Calu3 (cell line): ENCODE measurements at regions not wholly inside any gene's neighbourhood (a gene's known extent, or its start where the extent isn't known, plus 50 kb on each side); places are given as distances from the start of the nearest gene placed in this dataset.

Experiments used
- BruUV-seq: library from RNA; stranded (reverse); fragments of 400-500 nt; replicated peaks from 2 replicates; lab custom pipeline; 2021; lab: Mats Ljungman, UMichigan
- CTCF ChIA-PET: fragments of 300-600 bp; sonication (Branson Sonifier 250); formaldehyde crosslinking; loops from one replicate; lab custom pipeline; 2022; ENCODE audit warnings: antibody characterized with exemption; lab: Charles Lee
- DNase-seq: peaks from one replicate; pipeline ENCODE4 v3.0.0; 2022
- H3K27ac Mint-ChIP-seq: one replicate; pipeline ENCODE4 v1.8.0; 2022; ENCODE audit warnings: mixed read lengths; ENCODE audit not compliant: unreplicated experiment
- H3K27me3 Mint-ChIP-seq: one replicate; pipeline ENCODE4 v1.8.0; 2022; ENCODE audit warnings: mixed read lengths; ENCODE audit not compliant: unreplicated experiment
- H3K36me3 Mint-ChIP-seq: one replicate; pipeline ENCODE4 v1.8.0; 2022; ENCODE audit warnings: mild to moderate bottlenecking, moderate library complexity, mixed read lengths; ENCODE audit not compliant: insufficient read depth, unreplicated experiment
- H3K4me1 Mint-ChIP-seq: one replicate; pipeline ENCODE4 v1.8.0; 2022; ENCODE audit warnings: mild to moderate bottlenecking, low read depth, mixed read lengths; ENCODE audit not compliant: unreplicated experiment
- H3K4me3 Mint-ChIP-seq: one replicate; pipeline ENCODE4 v1.8.0; 2022; ENCODE audit warnings: mild to moderate bottlenecking, low read depth, moderate library complexity, mixed read lengths; ENCODE audit not compliant: unreplicated experiment
- H3K9me3 Mint-ChIP-seq: one replicate; pipeline ENCODE4 v1.8.0; 2022; ENCODE audit warnings: low read depth, mixed read lengths; ENCODE audit not compliant: unreplicated experiment
- CTCF ChIP-seq: fragments of 200-600 bp; IDR thresholded peaks from one replicate; pipeline ENCODE4 v1.8.0; 2022; ENCODE audit warnings: antibody characterized with exemption; ENCODE audit not compliant: unreplicated experiment
- intact Hi-C: fragments of 100-400 bp; cut with micrococcal nuclease; formaldehyde crosslinking; loops from one replicate; pipeline ENCODE4 v1.10.0; 2022; ENCODE audit not compliant: unreplicated experiment

- DNase-seq = no peak
- H3K27ac Mint-ChIP-seq = no peak overlapping the region
- no peaks in the 10 kb centered on the region for H3K9me3 Mint-ChIP-seq
- no peaks in the 10 kb centered on the region for H3K36me3 Mint-ChIP-seq
- intact Hi-C loops = no loop called here
- BruUV-seq = no TSS peak
- TF ChIP-seq CTCF = no peak
- CTCF ChIA-PET = no interaction called here
- no peaks in the 10 kb centered on the region for H3K27me3 Mint-ChIP-seq
- H3K4me3 Mint-ChIP-seq = no peak overlapping the region
- H3K4me1 Mint-ChIP-seq = no peaks in the 10 kb centered on the region
Measured at GRCh38 chr6:141133836-141134235, 998.9 kb upstream of the GJE1 start.

- Mint-ChIP-seq H3K4me1 (no peaks in the 10 kb centered on the region), H3K27me3 (no peaks in the 10 kb centered on the region), H3K27ac (no peak overlapping the region), H3K4me3 (no peak overlapping the region), H3K9me3 (no peaks in the 10 kb centered on the region), H3K36me3 (no peaks in the 10 kb centered on the region)
- CTCF ChIA-PET = no interaction called here
- DNase-seq = no peak
- intact Hi-C loops = no loop called here
- TF ChIP-seq CTCF = no peak
- no TSS peak for BruUV-seq
Measured at GRCh38 chr6:141133346-141133745, 999.4 kb upstream of the GJE1 start.

GRCh38 chr6:141131616-141132015, 1001.1 kb upstream of the GJE1 start:
- no TSS peak for BruUV-seq

DNA sequence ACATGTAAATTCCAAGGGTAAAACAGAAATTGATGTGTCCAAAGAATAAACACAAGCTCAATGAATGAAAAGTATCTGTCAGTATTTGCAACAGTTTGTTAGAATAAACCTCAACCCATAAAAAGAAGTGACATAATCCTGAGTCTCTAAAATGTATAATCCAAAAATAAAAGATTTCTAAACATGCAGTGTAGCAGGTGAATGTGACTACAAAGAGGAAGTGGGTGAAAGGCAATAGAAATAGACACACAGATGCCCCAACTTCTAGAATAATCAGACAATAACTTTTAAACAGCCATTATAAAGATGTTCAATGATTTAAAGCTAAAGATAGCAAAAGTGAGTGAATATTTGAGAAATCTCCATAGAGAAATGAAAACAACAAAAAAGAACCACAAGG, 1009.2 kb upstream of the GJE1 start:
- no peak for TF ChIP-seq CTCF
- intact Hi-C loops = no loop called here
- Mint-ChIP-seq H3K27me3 (no peaks in the 10 kb centered on the region), H3K36me3 (no peaks in the 10 kb centered on the region), H3K4me3 (no peak overlapping the region), H3K4me1 (no peaks in the 10 kb centered on the region), H3K27ac (no peak overlapping the region), H3K9me3 (no peaks in the 10 kb centered on the region)
- CTCF ChIA-PET = no interaction called here
- no peak for DNase-seq
- BruUV-seq = no TSS peak

More at GRCh38 chr6:141131616-141132015, 1001.1 kb upstream of the GJE1 start:
- no peak for TF ChIP-seq CTCF
- Mint-ChIP-seq H3K4me1 (no peaks in the 10 kb centered on the region), H3K4me3 (no peak overlapping the region), H3K27me3 (no peaks in the 10 kb centered on the region), H3K36me3 (no peaks in the 10 kb centered on the region), H3K9me3 (no peaks in the 10 kb centered on the region), H3K27ac (no peak overlapping the region)
- CTCF ChIA-PET = no interaction called here
- intact Hi-C loops = no loop called here
- DNase-seq = no peak
